ENCODE measurements at regions not wholly inside any gene's neighbourhood (a gene's known extent, or its start where the extent isn't known, plus 50 kb on each side); places are given as distances from the start of the nearest gene placed in this dataset.

GRCh38 chr12:24695103-24695502 lies 253.8 kb downstream of the BCAT1 start:
- TF ChIP-seq EZH2 (IDR thresholded peaks at IDR 0.05; ENCODE audit: insufficient read depth, poor library complexity, severe bottlenecking) (no peak), EZH2phosphoT487 (IDR thresholded peaks at IDR 0.05; ENCODE audit: insufficient read depth, low read depth) (no peak)
